Peyer's patch (tissue), 4 donors: ENCODE measurements at regions not wholly inside any gene's neighbourhood (a gene's known extent, or its start where the extent isn't known, plus 50 kb on each side); places are given as distances from the start of the nearest gene placed in this dataset.

ENCODE experiments used
- DNase-seq, 3 donors: peaks; one replicate each; pipeline ENCODE4 v3.0.0-alpha.2; 2017 to 2019
- H3K27ac ChIP-seq, 4 donors: fragments of 200-600 bp; sonication (generic); one replicate each; pipeline ENCODE4 v1.5.1; 2016 to 2019
- H3K27me3 ChIP-seq, 2 donors: fragments of 200-600 bp; sonication (generic); one replicate each; pipeline ENCODE4 v1.5.1; 2019
- H3K36me3 ChIP-seq, 3 donors: fragments of 200-600 bp; sonication (generic); one replicate each; pipeline ENCODE4 v1.5.1; 2016 to 2019
- H3K4me1 ChIP-seq, 4 donors: fragments of 200-600 bp; sonication (generic); one replicate each; pipeline ENCODE4 v1.5.1; 2016 to 2019
- H3K4me3 ChIP-seq, 4 donors: fragments of 200-600 bp; sonication (generic); 1 replicate in 3 of 4; 2 replicates in 1 of 4; pipeline ENCODE4 v1.5.1; 2016 to 2019; ENCODE audit warnings: mild to moderate bottlenecking in 1 of 4
- H3K9me3 ChIP-seq, 4 donors: fragments of 200-600 bp; sonication (generic); one replicate each; pipeline ENCODE4 v1.5.1; 2016 to 2019; ENCODE audit warnings: mild to moderate bottlenecking in 1 of 4
- CTCF ChIP-seq, 6 experiments: fragments of 450-650 bp in 4 of 6; fragments of 200-600 bp in 2 of 6; sonication (generic) in 1 of 6; IDR thresholded peaks; one replicate each; pipeline ENCODE4 v1.5.1; 2017 to 2019; ENCODE audit warnings: antibody characterized with exemption in 6 of 6, mild to moderate bottlenecking in 3 of 6, moderate library complexity in 1 of 6
- POLR2A ChIP-seq, 2 donors: fragments of 450-650 bp; IDR thresholded peaks; one replicate each; pipeline ENCODE4 v1.5.1; 2017; ENCODE audit warnings: antibody characterized with exemption in 2 of 2, mild to moderate bottlenecking in 2 of 2, moderate library complexity in 2 of 2

GRCh38 chr3:189406148-189406547, 225.0 kb upstream of the TP63 start:
- Histone ChIP-seq H3K4me1 (no peaks in the 10 kb centered on the region), H3K36me3 (no peaks in the 10 kb centered on the region), H3K4me3 (no peak overlapping the region), H3K27me3 (no peaks in the 10 kb centered on the region), H3K9me3 (no peaks in the 10 kb centered on the region), H3K27ac (no peak overlapping the region)
- DNase-seq, result no peak
- no peak for TF ChIP-seq CTCF (IDR thresholded peaks at IDR 0.05)

GRCh38 chr3:189410522-189410921, 220.7 kb upstream of the TP63 start:
- no peak for DNase-seq
- no peak for TF ChIP-seq CTCF (IDR thresholded peaks at IDR 0.05)
- TF ChIP-seq POLR2A (IDR thresholded peaks at IDR 0.05), result no peak
- Histone ChIP-seq H3K36me3 (no peaks in the 10 kb centered on the region), H3K4me3 (no peak overlapping the region), H3K27me3 (no peaks in the 10 kb centered on the region), H3K4me1 (no peaks in the 10 kb centered on the region), H3K27ac (no peak overlapping the region), H3K9me3 (no peaks in the 10 kb centered on the region)

- Histone ChIP-seq H3K9me3 (no peaks in the 10 kb centered on the region), H3K36me3 (no peaks in the 10 kb centered on the region), H3K4me3 (no peak overlapping the region), H3K27ac (no peak overlapping the region), H3K4me1 (no peaks in the 10 kb centered on the region), H3K27me3 (no peaks in the 10 kb centered on the region)
- TF ChIP-seq POLR2A (IDR thresholded peaks at IDR 0.05), result no peak
- TF ChIP-seq CTCF (IDR thresholded peaks at IDR 0.05), result no peak
- no peak for DNase-seq
These were observed 212.2 kb upstream of the TP63 start for GRCh38 chr3:189419038-189419437.

DNA sequence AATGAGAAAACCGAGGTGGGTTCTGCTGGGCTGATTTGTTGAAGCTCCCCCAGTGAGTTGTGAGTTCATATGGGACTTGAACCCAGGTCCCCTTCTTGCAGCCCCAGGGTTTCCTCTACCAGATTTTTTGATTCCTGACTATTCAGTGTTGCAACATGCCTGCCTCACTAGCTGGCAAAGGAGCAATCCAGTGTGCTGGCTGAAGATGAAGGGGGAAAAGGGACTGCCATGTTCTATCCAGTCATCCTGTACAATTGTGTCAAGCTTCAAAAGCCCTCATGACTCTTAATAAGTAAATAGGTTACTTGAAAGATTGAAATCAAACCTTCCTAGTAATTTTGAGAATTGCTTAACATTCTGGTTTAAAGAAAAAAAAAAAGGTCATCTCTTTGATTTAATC, 211.5 kb upstream of the TP63 start:
- Histone ChIP-seq H3K27me3 (no peaks in the 10 kb centered on the region), H3K27ac (no peak overlapping the region), H3K36me3 (no peaks in the 10 kb centered on the region), H3K4me1 (no peaks in the 10 kb centered on the region), H3K4me3 (no peak overlapping the region), H3K9me3 (no peaks in the 10 kb centered on the region)
- no peak for DNase-seq
- no peak for TF ChIP-seq CTCF (IDR thresholded peaks at IDR 0.05)
- TF ChIP-seq POLR2A (IDR thresholded peaks at IDR 0.05), result no peak

DNA sequence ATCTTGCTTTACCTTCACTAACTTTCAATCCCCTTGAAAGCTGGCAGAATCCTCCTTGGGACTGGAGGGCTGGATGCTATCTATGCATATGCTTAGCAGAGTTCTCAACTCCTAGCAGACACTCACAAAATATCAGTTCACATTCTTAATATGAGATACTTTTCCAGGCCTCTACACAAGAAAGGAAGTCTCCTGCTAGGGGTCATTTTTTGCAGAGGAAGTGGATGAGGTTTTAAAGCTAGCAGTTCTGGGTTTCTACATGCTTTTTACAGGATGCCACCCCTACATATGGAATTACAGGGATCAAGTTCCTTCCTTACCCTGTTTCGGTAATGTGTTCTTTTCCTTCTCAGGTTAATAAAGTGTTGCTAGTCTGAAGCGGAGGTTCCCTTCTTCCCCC, 206.3 kb upstream of the TP63 start:
- TF ChIP-seq CTCF (IDR thresholded peaks at IDR 0.05) (no peak), POLR2A (IDR thresholded peaks at IDR 0.05) (no peak)
- H3K4me3 ChIP-seq, result no peak overlapping the region

GRCh38 chr3:189429019-189429418, 202.2 kb upstream of the TP63 start:
- no peak overlapping the region for H3K27ac ChIP-seq
- H3K4me1 ChIP-seq, result no peaks in the 10 kb centered on the region
- no peaks in the 10 kb centered on the region for H3K36me3 ChIP-seq
- DNase-seq, result no peak
- H3K27me3 ChIP-seq, result no peaks in the 10 kb centered on the region
- TF ChIP-seq CTCF (IDR thresholded peaks at IDR 0.05) (no peak), POLR2A (IDR thresholded peaks at IDR 0.05) (no peak)
- no peak overlapping the region for H3K4me3 ChIP-seq
- no peaks in the 10 kb centered on the region for H3K9me3 ChIP-seq

More for the DNA sequence above, 206.3 kb upstream of the TP63 start:
- Histone ChIP-seq H3K27me3 (no peaks in the 10 kb centered on the region), H3K27ac (no peak overlapping the region), H3K9me3 (no peaks in the 10 kb centered on the region), H3K36me3 (no peaks in the 10 kb centered on the region), H3K4me1 (no peaks in the 10 kb centered on the region)
- DNase-seq, result no peak
